ENCODE measurements at regions not wholly inside any gene's neighbourhood (a gene's known extent, or its start where the extent isn't known, plus 50 kb on each side); places are given as distances from the start of the nearest gene placed in this dataset.

GRCh38 chr4:43264730-43265129 lies 372.2 kb downstream of the GRXCR1 start:
- H3K4me1 Mint-ChIP-seq (ENCODE audit: low read depth), result no peaks in the 10 kb centered on the region
- H3K27me3 Mint-ChIP-seq (ENCODE audit: low read depth), result no peaks in the 10 kb centered on the region
- intact Hi-C loops (cut with micrococcal nuclease), result no loop called here
- H3K4me3 Mint-ChIP-seq (ENCODE audit: low read depth), result no peak overlapping the region
- DNase-seq (ENCODE audit: low spot score), result no peak
- H3K36me3 Mint-ChIP-seq (ENCODE audit: low read depth), result no peaks in the 10 kb centered on the region
- H3K27ac Mint-ChIP-seq, result no peak overlapping the region
- H3K9me3 Mint-ChIP-seq, result peaks cover 40% of the 10 kb centered on the region

GRCh38 chr4:43271946-43272345 lies 379.4 kb downstream of the GRXCR1 start:
- intact Hi-C loops (cut with micrococcal nuclease), result no loop called here
- H3K36me3 Mint-ChIP-seq (ENCODE audit: low read depth), result no peaks in the 10 kb centered on the region
- H3K4me1 Mint-ChIP-seq (ENCODE audit: low read depth), result no peaks in the 10 kb centered on the region
- H3K27ac Mint-ChIP-seq, result no peak overlapping the region
- peaks cover 16% of the 10 kb centered on the region for H3K9me3 Mint-ChIP-seq
- H3K4me3 Mint-ChIP-seq (ENCODE audit: low read depth), result no peak overlapping the region
- DNase-seq (ENCODE audit: low spot score), result no peak
- H3K27me3 Mint-ChIP-seq (ENCODE audit: low read depth), result no peaks in the 10 kb centered on the region

GRCh38 chr4:43274376-43274775 lies 381.9 kb downstream of the GRXCR1 start:
- H3K4me1 Mint-ChIP-seq (ENCODE audit: low read depth), result no peaks in the 10 kb centered on the region
- H3K27ac Mint-ChIP-seq, result no peak overlapping the region
- no peak for DNase-seq (ENCODE audit: low spot score)
- H3K36me3 Mint-ChIP-seq (ENCODE audit: low read depth), result no peaks in the 10 kb centered on the region
- intact Hi-C loops (cut with micrococcal nuclease), result no loop called here
- no peaks in the 10 kb centered on the region for H3K27me3 Mint-ChIP-seq (ENCODE audit: low read depth)
- no peak overlapping the region for H3K4me3 Mint-ChIP-seq (ENCODE audit: low read depth)
- H3K9me3 Mint-ChIP-seq, result peaks cover 6% of the 10 kb centered on the region

DNA sequence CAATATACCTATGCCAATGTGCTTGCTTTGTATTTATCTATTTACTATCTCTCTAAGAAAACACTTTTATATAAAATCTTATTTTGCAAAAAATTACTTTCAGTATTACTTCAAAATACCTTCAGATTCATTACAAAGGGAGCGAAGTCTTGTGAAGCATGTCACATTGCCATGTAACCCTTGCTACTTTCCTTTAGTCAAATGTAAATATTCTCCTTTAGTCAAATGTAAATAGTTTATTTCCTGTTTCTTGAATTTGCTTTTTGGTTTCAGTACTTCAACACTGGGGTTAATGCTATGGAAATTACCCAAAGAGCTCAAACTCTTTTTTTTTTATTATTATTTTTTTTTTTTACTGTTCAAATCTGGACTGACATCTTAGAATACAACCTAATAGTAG lies 383.3 kb downstream of the GRXCR1 start:
- H3K27me3 Mint-ChIP-seq (ENCODE audit: low read depth), result no peaks in the 10 kb centered on the region
- no peaks in the 10 kb centered on the region for H3K36me3 Mint-ChIP-seq (ENCODE audit: low read depth)
- intact Hi-C loops (cut with micrococcal nuclease), result no loop called here
- no peaks in the 10 kb centered on the region for H3K4me1 Mint-ChIP-seq (ENCODE audit: low read depth)
- no peak for DNase-seq (ENCODE audit: low spot score)
- H3K4me3 Mint-ChIP-seq (ENCODE audit: low read depth), result no peak overlapping the region
- H3K27ac Mint-ChIP-seq, result no peak overlapping the region
- H3K9me3 Mint-ChIP-seq, result peaks cover 6% of the 10 kb centered on the region

DNA sequence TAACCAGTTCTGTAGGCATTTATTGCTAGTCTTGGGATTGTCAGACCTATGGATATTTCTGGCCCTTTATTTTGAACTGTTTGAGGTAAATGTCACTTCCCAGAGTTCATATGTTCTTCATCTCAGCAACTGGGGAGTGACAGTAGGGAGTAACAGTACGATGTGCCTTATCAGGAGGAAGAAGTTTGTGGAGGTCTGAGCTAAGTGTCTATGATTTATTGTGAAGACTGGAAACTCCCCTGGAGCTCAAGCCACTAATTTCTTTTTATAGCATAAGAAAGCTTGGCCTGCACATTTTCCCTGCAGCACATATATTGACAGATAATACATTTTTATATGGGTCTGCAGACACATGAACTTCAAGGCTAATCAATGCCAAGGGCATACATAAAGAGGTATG lies 383.8 kb downstream of the GRXCR1 start:
- H3K4me3 Mint-ChIP-seq (ENCODE audit: low read depth), result no peak overlapping the region
- no peaks in the 10 kb centered on the region for H3K27me3 Mint-ChIP-seq (ENCODE audit: low read depth)
- H3K36me3 Mint-ChIP-seq (ENCODE audit: low read depth), result no peaks in the 10 kb centered on the region
- H3K27ac Mint-ChIP-seq, result no peak overlapping the region
- intact Hi-C loops (cut with micrococcal nuclease), result no loop called here
- no peaks in the 10 kb centered on the region for H3K4me1 Mint-ChIP-seq (ENCODE audit: low read depth)
- peaks cover 6% of the 10 kb centered on the region for H3K9me3 Mint-ChIP-seq
- no peak for DNase-seq (ENCODE audit: low spot score)

DNA sequence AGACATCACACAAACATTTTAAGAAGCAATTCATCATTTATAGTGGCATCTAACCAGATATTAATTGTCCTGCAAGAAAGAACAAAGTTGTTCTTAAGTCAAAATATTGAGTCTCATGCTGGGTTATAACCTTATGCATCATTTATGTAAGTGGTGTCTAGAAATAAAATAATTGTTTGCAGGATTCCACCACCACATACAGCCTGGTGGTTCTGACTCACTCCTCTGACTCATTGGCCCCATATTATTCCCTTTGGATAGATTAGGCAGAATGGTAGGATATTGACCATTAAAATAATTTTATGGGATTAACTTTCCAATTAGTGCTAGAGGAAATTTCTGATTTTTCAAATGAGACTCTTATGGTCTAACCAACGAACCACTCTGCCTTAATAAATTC lies 384.5 kb downstream of the GRXCR1 start:
- Mint-ChIP-seq H3K4me3 (ENCODE audit: low read depth) (no peak overlapping the region), H3K4me1 (ENCODE audit: low read depth) (no peaks in the 10 kb centered on the region), H3K27ac (no peak overlapping the region), H3K27me3 (ENCODE audit: low read depth) (no peaks in the 10 kb centered on the region), H3K36me3 (ENCODE audit: low read depth) (no peaks in the 10 kb centered on the region), H3K9me3 (peaks cover 2% of the 10 kb centered on the region)
- intact Hi-C loops (cut with micrococcal nuclease), result no loop called here
- no peak for DNase-seq (ENCODE audit: low spot score)

DNA sequence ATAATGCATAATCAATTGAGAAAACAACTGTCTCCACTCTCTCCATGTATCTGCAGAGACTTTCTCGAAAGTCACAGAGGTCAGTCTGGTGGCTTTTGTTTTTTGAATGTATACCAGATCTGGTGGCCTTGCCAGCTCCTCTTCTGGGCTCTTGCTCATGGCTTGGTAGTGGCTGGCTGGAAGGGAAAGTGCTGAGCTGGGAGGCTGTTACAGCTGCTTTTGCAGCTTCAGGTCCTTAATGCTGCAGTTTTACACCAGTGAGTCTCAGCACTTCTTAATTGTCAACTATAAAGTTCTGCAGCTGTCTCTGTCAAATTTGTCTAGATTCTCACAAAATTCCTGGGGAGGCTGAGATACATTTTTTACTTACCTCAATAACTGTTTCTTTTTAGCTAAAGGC lies 390.0 kb downstream of the GRXCR1 start:
- intact Hi-C loops (cut with micrococcal nuclease), result no loop called here
- DNase-seq (ENCODE audit: low spot score), result no peak
- H3K27ac Mint-ChIP-seq, result no peak overlapping the region
- H3K9me3 Mint-ChIP-seq, result peaks cover 16% of the 10 kb centered on the region
- H3K4me3 Mint-ChIP-seq (ENCODE audit: low read depth), result no peak overlapping the region
- no peaks in the 10 kb centered on the region for H3K36me3 Mint-ChIP-seq (ENCODE audit: low read depth)
- no peaks in the 10 kb centered on the region for H3K27me3 Mint-ChIP-seq (ENCODE audit: low read depth)
- no peaks in the 10 kb centered on the region for H3K4me1 Mint-ChIP-seq (ENCODE audit: low read depth)

DNA sequence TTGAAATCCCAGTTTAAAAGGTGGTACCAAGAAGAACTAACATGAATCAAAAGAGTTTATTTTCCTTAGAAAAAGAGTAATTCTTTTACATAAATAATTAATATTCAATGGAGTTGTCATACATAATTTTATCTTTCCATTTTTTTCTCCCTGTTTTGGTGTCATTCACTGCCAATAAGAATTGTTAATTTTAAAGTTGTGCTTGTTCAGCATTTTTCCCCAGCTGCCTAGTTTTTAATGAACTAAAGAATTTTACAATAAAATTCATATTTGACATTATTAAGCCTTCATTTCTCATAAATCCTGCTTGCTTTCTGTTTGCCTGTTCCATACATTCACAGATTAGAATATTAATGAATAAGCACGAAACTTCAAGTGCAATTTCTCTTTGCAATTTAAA lies 393.6 kb downstream of the GRXCR1 start:
- no peak for DNase-seq (ENCODE audit: low spot score)
- Mint-ChIP-seq H3K27me3 (ENCODE audit: low read depth) (no peaks in the 10 kb centered on the region), H3K9me3 (peaks cover 21% of the 10 kb centered on the region), H3K36me3 (ENCODE audit: low read depth) (no peaks in the 10 kb centered on the region), H3K4me1 (ENCODE audit: low read depth) (no peaks in the 10 kb centered on the region), H3K27ac (no peak overlapping the region), H3K4me3 (ENCODE audit: low read depth) (no peak overlapping the region)
- intact Hi-C loops (cut with micrococcal nuclease), result no loop called here

- no peak overlapping the region for H3K27ac Mint-ChIP-seq
- no peak for DNase-seq (ENCODE audit: low spot score)
- H3K36me3 Mint-ChIP-seq (ENCODE audit: low read depth), result no peaks in the 10 kb centered on the region
- no peaks in the 10 kb centered on the region for H3K4me1 Mint-ChIP-seq (ENCODE audit: low read depth)
- intact Hi-C loops (cut with micrococcal nuclease), result no loop called here
- H3K27me3 Mint-ChIP-seq (ENCODE audit: low read depth), result no peaks in the 10 kb centered on the region
- H3K4me3 Mint-ChIP-seq (ENCODE audit: low read depth), result no peak overlapping the region
- peaks cover 41% of the 10 kb centered on the region for H3K9me3 Mint-ChIP-seq
These were observed 404.5 kb downstream of the GRXCR1 start for GRCh38 chr4:43296946-43297528.

- Mint-ChIP-seq H3K9me3 (peaks cover 4% of the 10 kb centered on the region), H3K4me1 (ENCODE audit: low read depth) (no peaks in the 10 kb centered on the region), H3K36me3 (ENCODE audit: low read depth) (no peaks in the 10 kb centered on the region), H3K4me3 (ENCODE audit: low read depth) (no peak overlapping the region), H3K27me3 (ENCODE audit: low read depth) (no peaks in the 10 kb centered on the region), H3K27ac (no peak overlapping the region)
- intact Hi-C loops (cut with micrococcal nuclease), result no loop called here
- no peak for DNase-seq (ENCODE audit: low spot score)
These were observed 424.3 kb downstream of the GRXCR1 start for GRCh38 chr4:43316813-43317212.

- Mint-ChIP-seq H3K4me1 (ENCODE audit: low read depth) (no peaks in the 10 kb centered on the region), H3K27ac (no peak overlapping the region), H3K27me3 (ENCODE audit: low read depth) (no peaks in the 10 kb centered on the region), H3K36me3 (ENCODE audit: low read depth) (no peaks in the 10 kb centered on the region), H3K9me3 (peaks cover 11% of the 10 kb centered on the region), H3K4me3 (ENCODE audit: low read depth) (no peak overlapping the region)
- intact Hi-C loops (cut with micrococcal nuclease), result no loop called here
- no peak for DNase-seq (ENCODE audit: low spot score)
These were observed 432.9 kb downstream of the GRXCR1 start for GRCh38 chr4:43325220-43325967.

DNA sequence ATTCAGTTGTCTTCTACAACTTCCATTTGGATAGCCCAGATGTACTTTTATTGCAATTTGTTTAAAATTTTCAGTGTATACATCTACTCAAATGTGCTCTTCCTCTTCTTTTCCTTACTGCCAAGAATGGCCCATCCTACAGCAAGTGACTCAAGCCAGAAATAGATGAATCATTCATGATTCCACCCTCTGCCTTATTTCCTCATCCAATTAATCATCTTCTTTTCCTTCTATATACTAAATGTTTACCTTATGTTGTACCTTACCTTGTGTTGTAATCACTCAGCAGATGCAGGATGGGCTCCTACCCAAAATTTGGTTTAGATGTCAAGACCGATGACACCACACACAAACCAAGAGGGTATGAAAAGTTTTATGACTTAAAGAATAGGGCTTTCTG lies 437.8 kb downstream of the GRXCR1 start:
- Mint-ChIP-seq H3K9me3 (peaks cover 6% of the 10 kb centered on the region), H3K27ac (no peak overlapping the region), H3K4me1 (ENCODE audit: low read depth) (no peaks in the 10 kb centered on the region), H3K4me3 (ENCODE audit: low read depth) (no peak overlapping the region), H3K27me3 (ENCODE audit: low read depth) (no peaks in the 10 kb centered on the region), H3K36me3 (ENCODE audit: low read depth) (no peaks in the 10 kb centered on the region)
- DNase-seq (ENCODE audit: low spot score), result no peak
- intact Hi-C loops (cut with micrococcal nuclease), result no loop called here

GRCh38 chr4:43331226-43332051 lies 438.9 kb downstream of the GRXCR1 start:
- intact Hi-C loops (cut with micrococcal nuclease), result no loop called here
- Mint-ChIP-seq H3K27me3 (ENCODE audit: low read depth) (no peaks in the 10 kb centered on the region), H3K27ac (no peak overlapping the region), H3K4me3 (ENCODE audit: low read depth) (no peak overlapping the region), H3K36me3 (ENCODE audit: low read depth) (no peaks in the 10 kb centered on the region), H3K9me3 (peaks cover 6% of the 10 kb centered on the region), H3K4me1 (ENCODE audit: low read depth) (no peaks in the 10 kb centered on the region)
- no peak for DNase-seq (ENCODE audit: low spot score)
